ENCODE measurements at regions not wholly inside any gene's neighbourhood (a gene's known extent, or its start where the extent isn't known, plus 50 kb on each side); places are given as distances from the start of the nearest gene placed in this dataset.

DNA sequence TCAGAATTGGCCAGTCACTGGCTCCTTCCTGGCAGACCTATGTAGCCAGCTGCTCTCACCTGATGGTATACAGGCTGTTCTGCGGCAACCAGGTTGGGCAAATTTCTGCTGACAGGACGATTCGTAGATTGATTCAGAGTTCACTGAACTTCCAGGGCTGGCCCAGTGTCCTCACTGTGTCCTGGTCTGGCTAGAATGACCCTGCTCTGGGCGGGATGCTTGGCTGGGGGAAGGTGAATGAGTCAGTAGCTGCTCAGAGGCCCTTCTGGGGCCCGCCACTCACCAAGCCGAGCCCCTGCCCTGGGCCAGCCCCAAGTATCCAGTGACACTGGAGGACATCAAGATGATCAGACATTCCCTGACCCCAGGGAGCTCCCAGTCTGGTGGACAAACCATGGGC, 62.9 kb upstream of the WNT11 start:
- no peak for ATAC-seq

GRCh38 chr11:76268498-76268897, 62.2 kb upstream of the WNT11 start:
- no peak for DNase-seq
- no peak overlapping the region for H3K27ac Mint-ChIP-seq
- H3K4me1 Mint-ChIP-seq, result no peaks in the 10 kb centered on the region
- no peaks in the 10 kb centered on the region for H3K36me3 Mint-ChIP-seq
- H3K4me3 Mint-ChIP-seq, result no peak overlapping the region
- H3K9me3 Mint-ChIP-seq (ENCODE audit: low read depth), result no peaks in the 10 kb centered on the region
- CTCF ChIA-PET, result interaction anchor here (1.2 kb wide), 1 partner anchor 61 kb away, joined by 4 read pairs; no protein-coding TSS in a partner anchor
- H3K27me3 Mint-ChIP-seq, result peaks cover 10% of the 10 kb centered on the region
- ATAC-seq, result no peak

More for the DNA sequence above, 62.9 kb upstream of the WNT11 start:
- H3K9me3 Mint-ChIP-seq (ENCODE audit: low read depth), result no peaks in the 10 kb centered on the region
- H3K27ac Mint-ChIP-seq, result no peak overlapping the region
- no peaks in the 10 kb centered on the region for H3K4me1 Mint-ChIP-seq
- H3K27me3 Mint-ChIP-seq, result peaks cover 7% of the 10 kb centered on the region
- no peak for DNase-seq
- H3K4me3 Mint-ChIP-seq, result no peak overlapping the region
- H3K36me3 Mint-ChIP-seq, result no peaks in the 10 kb centered on the region
- CTCF ChIA-PET, result no interaction called here

- H3K27ac Mint-ChIP-seq, result no peak overlapping the region
- H3K27me3 Mint-ChIP-seq, result peaks cover 19% of the 10 kb centered on the region
- H3K36me3 Mint-ChIP-seq, result no peaks in the 10 kb centered on the region
- H3K4me3 Mint-ChIP-seq, result no peak overlapping the region
- H3K4me1 Mint-ChIP-seq, result no peaks in the 10 kb centered on the region
- CTCF ChIA-PET, result interaction anchor here (1.2 kb wide), 1 partner anchor 60 kb away, joined by 4 read pairs; no protein-coding TSS in a partner anchor
- no peak for ATAC-seq
- no peaks in the 10 kb centered on the region for H3K9me3 Mint-ChIP-seq (ENCODE audit: low read depth)
- DNase-seq, result no peak
Observed at GRCh38 chr11:76267556-76267955, 61.3 kb upstream of the WNT11 start.

DNA sequence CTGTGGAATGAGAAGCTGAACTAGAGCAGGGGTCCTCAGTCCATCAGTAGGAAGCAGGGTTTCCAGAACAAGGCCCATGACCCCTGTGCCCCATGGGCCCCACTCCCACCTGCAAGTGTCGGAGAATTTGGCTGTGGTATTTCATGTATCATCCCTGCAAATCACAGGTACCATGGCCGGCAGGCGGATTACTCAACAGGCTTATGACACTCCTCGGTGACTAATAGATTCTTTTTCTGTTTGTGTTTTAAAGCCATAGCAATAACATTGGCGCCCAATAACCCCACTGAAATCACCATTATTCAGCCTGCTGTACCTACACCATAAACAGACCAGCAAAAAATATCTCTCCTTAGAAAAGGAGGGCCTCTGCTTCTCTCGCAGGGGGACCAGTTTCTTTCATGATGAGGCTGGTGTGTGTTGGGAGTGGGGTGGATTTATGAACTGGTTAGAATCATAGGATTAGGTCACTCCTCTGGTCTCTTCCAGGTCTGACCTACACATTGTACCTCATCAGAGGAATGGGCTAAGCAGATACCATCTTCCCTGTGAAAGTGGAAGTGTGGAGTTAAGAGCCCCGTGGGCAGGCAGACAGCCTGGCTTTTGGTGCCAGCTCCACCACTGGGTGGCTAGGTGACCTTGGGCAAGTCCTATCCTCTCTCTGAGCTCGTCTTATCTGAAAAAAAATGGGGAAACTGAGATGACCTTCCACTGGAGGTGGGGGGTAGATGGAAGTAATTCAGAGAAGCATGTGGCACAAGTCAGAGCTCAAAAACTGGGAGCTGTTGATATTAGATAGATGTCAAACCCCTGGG, 60.2 kb upstream of the WNT11 start:
- CTCF ChIA-PET, result no interaction called here
- DNase-seq, result no peak
- Mint-ChIP-seq H3K27ac (no peak overlapping the region), H3K4me3 (no peak overlapping the region), H3K27me3 (peaks cover 20% of the 10 kb centered on the region), H3K9me3 (ENCODE audit: low read depth) (no peaks in the 10 kb centered on the region), H3K36me3 (no peaks in the 10 kb centered on the region), H3K4me1 (no peaks in the 10 kb centered on the region)
- ATAC-seq, result no peak

DNA sequence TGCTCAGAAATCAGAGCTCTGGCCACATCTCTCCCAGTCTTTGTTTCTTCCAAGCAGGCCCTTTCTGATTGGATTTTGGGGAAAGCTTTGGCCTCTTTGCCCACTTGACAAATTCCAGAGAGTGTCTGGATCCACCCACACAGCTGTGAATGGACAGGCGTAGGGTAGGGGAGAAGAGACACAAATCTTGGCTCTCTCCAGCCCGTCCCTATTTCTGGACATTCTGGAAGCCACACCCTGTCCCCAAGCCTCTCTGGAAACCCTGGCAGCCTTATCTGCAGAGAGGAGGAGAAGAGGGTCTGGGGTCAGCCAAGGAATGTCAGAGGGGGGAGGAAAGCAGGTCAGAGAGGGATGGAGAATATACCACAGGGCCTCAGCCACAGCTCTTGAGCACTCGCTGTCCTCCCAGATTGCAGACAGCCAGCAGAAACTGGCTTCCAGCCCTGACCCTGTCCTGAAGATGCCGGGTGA, 59.5 kb upstream of the WNT11 start:
- no peak for ATAC-seq
- H3K9me3 Mint-ChIP-seq (ENCODE audit: low read depth), result no peaks in the 10 kb centered on the region
- CTCF ChIA-PET, result no interaction called here
- no peak for DNase-seq
- H3K4me3 Mint-ChIP-seq, result no peak overlapping the region
- H3K27ac Mint-ChIP-seq, result no peak overlapping the region
- no peaks in the 10 kb centered on the region for H3K4me1 Mint-ChIP-seq
- H3K27me3 Mint-ChIP-seq, result peaks cover 24% of the 10 kb centered on the region
- no peaks in the 10 kb centered on the region for H3K36me3 Mint-ChIP-seq

GRCh38 chr11:76263657-76264056, 57.4 kb upstream of the WNT11 start:
- DNase-seq (no peak), ATAC-seq (no peak)
- peaks cover 2% of the 10 kb centered on the region for H3K4me1 Mint-ChIP-seq
- H3K27ac Mint-ChIP-seq, result no peak overlapping the region
- no peak overlapping the region for H3K4me3 Mint-ChIP-seq
- no peaks in the 10 kb centered on the region for H3K9me3 Mint-ChIP-seq (ENCODE audit: low read depth)
- no peaks in the 10 kb centered on the region for H3K36me3 Mint-ChIP-seq
- H3K27me3 Mint-ChIP-seq, result peaks cover 28% of the 10 kb centered on the region
- CTCF ChIA-PET, result no interaction called here

- no peak overlapping the region for H3K4me3 Mint-ChIP-seq
- H3K36me3 Mint-ChIP-seq, result no peaks in the 10 kb centered on the region
- no peak overlapping the region for H3K27ac Mint-ChIP-seq
- ATAC-seq (no peak), DNase-seq (no peak)
- peaks cover 28% of the 10 kb centered on the region for H3K27me3 Mint-ChIP-seq
- H3K9me3 Mint-ChIP-seq (ENCODE audit: low read depth), result no peaks in the 10 kb centered on the region
- CTCF ChIA-PET, result no interaction called here
- peaks cover 2% of the 10 kb centered on the region for H3K4me1 Mint-ChIP-seq
Observed at GRCh38 chr11:76263166-76263565, 56.9 kb upstream of the WNT11 start.

- CTCF ChIA-PET, result no interaction called here
- H3K27ac Mint-ChIP-seq, result no peak overlapping the region
- DNase-seq (no peak), ATAC-seq (no peak)
- no peak overlapping the region for H3K4me3 Mint-ChIP-seq
- no peaks in the 10 kb centered on the region for H3K36me3 Mint-ChIP-seq
- H3K4me1 Mint-ChIP-seq, result peaks cover 2% of the 10 kb centered on the region
- peaks cover 22% of the 10 kb centered on the region for H3K27me3 Mint-ChIP-seq
- no peaks in the 10 kb centered on the region for H3K9me3 Mint-ChIP-seq (ENCODE audit: low read depth)
Observed at GRCh38 chr11:76260296-76260925, 54.1 kb upstream of the WNT11 start.

DNA sequence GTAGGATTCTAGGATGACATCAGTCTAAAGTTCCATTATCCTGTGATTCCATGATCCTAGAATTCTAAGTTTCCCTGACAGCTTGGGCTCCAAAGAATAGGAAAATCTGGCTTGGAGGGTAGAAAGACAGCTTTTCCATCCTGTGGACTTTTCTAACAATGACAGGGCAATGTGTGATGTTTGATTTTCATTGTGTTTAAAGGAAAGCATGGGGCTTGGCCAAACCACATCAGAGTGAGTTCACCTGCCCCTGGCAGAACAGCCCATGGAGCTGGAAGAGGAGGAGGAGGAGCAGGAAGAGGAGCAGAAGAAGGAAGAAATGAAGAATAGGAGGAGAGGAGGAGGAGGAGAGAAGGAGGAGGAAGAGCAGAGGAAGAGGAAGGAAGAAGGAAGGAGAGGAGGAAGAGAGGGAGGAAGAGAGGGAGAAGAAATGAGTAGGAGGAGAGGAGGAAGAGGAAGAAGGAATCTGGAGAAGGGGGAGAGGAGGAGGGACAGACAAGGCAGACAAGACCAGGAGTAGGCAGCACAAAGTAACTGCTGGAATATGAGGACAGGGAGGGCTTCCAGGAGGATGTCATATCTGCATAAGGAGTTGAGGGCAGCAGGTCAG, 53.1 kb upstream of the WNT11 start:
- no peak overlapping the region for H3K27ac Mint-ChIP-seq

GRCh38 chr11:76257074-76257719, 50.9 kb upstream of the WNT11 start:
- no peaks in the 10 kb centered on the region for H3K9me3 Mint-ChIP-seq (ENCODE audit: low read depth)
- no peak for ATAC-seq
- H3K36me3 Mint-ChIP-seq, result no peaks in the 10 kb centered on the region

More for the DNA sequence above, 53.1 kb upstream of the WNT11 start:
- CTCF ChIA-PET, result interaction anchor here (0.7 to 1.5 kb wide), 2 partner anchors 41 to 52 kb away, joined by 4 to 7 read pairs; no protein-coding TSS in a partner anchor
- H3K4me1 Mint-ChIP-seq, result peaks cover 2% of the 10 kb centered on the region
- H3K4me3 Mint-ChIP-seq, result no peak overlapping the region
- no peaks in the 10 kb centered on the region for H3K9me3 Mint-ChIP-seq (ENCODE audit: low read depth)
- H3K36me3 Mint-ChIP-seq, result no peaks in the 10 kb centered on the region
- peaks cover 24% of the 10 kb centered on the region for H3K27me3 Mint-ChIP-seq
- ATAC-seq (no peak), DNase-seq (no peak)

GRCh38 chr11:76256448-76256847, 50.1 kb upstream of the WNT11 start:
- H3K4me1 Mint-ChIP-seq, result peaks cover 2% of the 10 kb centered on the region
- ATAC-seq, result no peak
- H3K27ac Mint-ChIP-seq, result no peak overlapping the region
- DNase-seq, result no peak
- H3K4me3 Mint-ChIP-seq, result no peak overlapping the region
- CTCF ChIA-PET, result interaction anchor here (3.5 kb wide), 1 partner anchor 49 kb away, joined by 14 read pairs; no protein-coding TSS in a partner anchor
- H3K9me3 Mint-ChIP-seq (ENCODE audit: low read depth), result no peaks in the 10 kb centered on the region
- H3K27me3 Mint-ChIP-seq, result peaks cover 13% of the 10 kb centered on the region
- H3K36me3 Mint-ChIP-seq, result no peaks in the 10 kb centered on the region

More at GRCh38 chr11:76257074-76257719, 50.9 kb upstream of the WNT11 start:
- Mint-ChIP-seq H3K4me3 (no peak overlapping the region), H3K27ac (no peak overlapping the region), H3K27me3 (peaks cover 11% of the 10 kb centered on the region), H3K4me1 (peaks cover 2% of the 10 kb centered on the region)
- CTCF ChIA-PET, result no interaction called here
- DNase-seq, result no peak

Data from activated CD8-positive, alpha-beta memory T cell treated with anti-CD3 and anti-CD28 coated beads, Interleukin-2, amount 10 ng/mL, durations not matched to agents 7 days and 5 days (primary cell).